ENCODE measurements at regions not wholly inside any gene's neighbourhood (a gene's known extent, or its start where the extent isn't known, plus 50 kb on each side); places are given as distances from the start of the nearest gene placed in this dataset.

- no peak for FAIRE-seq
- WGBS, 2 experiments (ENCODE audit: extremely low coverage in 1 of 2, insufficient coverage in 1 of 2, insufficient read length in 1 of 2, insufficient replicate concordance in 2 of 2, low coverage in 1 of 2, low lambda C conversion rate in 2 of 2, missing lambda C conversion rate in 1 of 2): 87% methylated on average over 1 of the region's 1 CpG; no CpG with 5 or more reads in 1 of the 2 experiments
- TF ChIP-seq SIRT6 (IDR thresholded peaks at IDR 0.05; ENCODE audit: low read length): no peak
- TF ChIP-seq TAF1 (IDR thresholded peaks at IDR 0.05; ENCODE audit: low read depth, low read length): no peak
- TF ChIP-seq SP2 (IDR thresholded peaks at IDR 0.05; ENCODE audit: low read length): no peak
- no peak for TF ChIP-seq SAP30 (IDR thresholded peaks at IDR 0.05; ENCODE audit: insufficient read depth, insufficient replicate concordance, low read length)
- TF ChIP-seq POLR2A (IDR thresholded peaks at IDR 0.05; ENCODE audit: control extremely low read depth in 1 of 2, low read depth in 2 of 2, low read length in 2 of 2): no peak
- no peak for TF ChIP-seq CREB1 (IDR thresholded peaks at IDR 0.05)
Observed at GRCh38 chr6:66538551-66539135, 831.6 kb upstream of the EYS start.

More at GRCh38 chr6:66538551-66539135, 831.6 kb upstream of the EYS start:
- Histone ChIP-seq H2BK12ac (ENCODE audit: low read depth, low read length) (no peak overlapping the region), H3K23me2 (ENCODE audit: low read depth, low read length) (no peaks in the 10 kb centered on the region), H3K4me2 (ENCODE audit: insufficient read depth in 1 of 2, low read depth in 2 of 2, low read length in 2 of 2) (no peak overlapping the region), H2AFZ (ENCODE audit: low read length) (no peak overlapping the region), H3K4me3 (ENCODE audit: extremely low read depth in 1 of 4, insufficient read depth in 2 of 4, low read depth in 3 of 4, low read length in 4 of 4) (no peak overlapping the region), H2AK5ac (ENCODE audit: low read depth, low read length) (no peak overlapping the region), H3K14ac (ENCODE audit: insufficient read length) (no peak overlapping the region), H4K20me1 (replicated peaks in 1 of 2; ENCODE audit: control insufficient read depth in 1 of 2, insufficient read depth in 2 of 2, low read length in 2 of 2) (no peaks in the 10 kb centered on the region), H4K8ac (ENCODE audit: extremely low read depth, insufficient read depth, low read length) (no peak overlapping the region), H2BK15ac (ENCODE audit: low read length) (no peak overlapping the region), H3K27ac (ENCODE audit: low read depth, low read length) (no peak overlapping the region), H3K9me3 (ENCODE audit: insufficient read depth in 2 of 2, low read depth in 1 of 2, low read length in 1 of 2) (peaks cover 3 to 4% of the 10 kb centered on the region in 2 experiments; a peak in 2 of 4 replicates), H3K18ac (ENCODE audit: extremely low read depth, low read length) (no peak overlapping the region), H3K36me3 (ENCODE audit: control insufficient read depth in 2 of 4, insufficient read depth in 4 of 4, low read length in 3 of 4) (no peaks in the 10 kb centered on the region), H3K79me2 (ENCODE audit: control insufficient read depth in 1 of 2, insufficient read depth in 2 of 2, low read length in 2 of 2) (no peaks in the 10 kb centered on the region), H4K91ac (replicated peaks; ENCODE audit: insufficient read length, low read length) (no peak overlapping the region), H3K4me1 (replicated peaks in 1 of 4; ENCODE audit: control insufficient read depth in 3 of 4, insufficient read depth in 4 of 4, low read length in 3 of 4) (no peaks in the 10 kb centered on the region), H3K23ac (ENCODE audit: insufficient read length) (no peak overlapping the region), H3K56ac (replicated peaks; ENCODE audit: insufficient read length, low read depth, low read length) (no peak overlapping the region), H3K79me1 (ENCODE audit: low read depth, low read length) (no peaks in the 10 kb centered on the region), H2BK120ac (replicated peaks; ENCODE audit: low read depth, low read length) (no peak overlapping the region), H2BK20ac (ENCODE audit: low read length) (no peak overlapping the region), H3K4ac (replicated peaks; ENCODE audit: insufficient read length, low read depth, low read length) (no peak overlapping the region), H3K27me3 (replicated peaks in 1 of 4; ENCODE audit: control insufficient read depth in 3 of 4, extremely low read depth in 1 of 4, insufficient read depth in 3 of 4, low read length in 3 of 4) (no peaks in the 10 kb centered on the region), H4K5ac (ENCODE audit: insufficient read length, low read depth, low read length) (no peak overlapping the region), H3K9ac (replicated peaks in 1 of 4; ENCODE audit: extremely low read depth in 1 of 4, low read depth in 3 of 4, low read length in 3 of 4) (no peak overlapping the region), H2BK5ac (ENCODE audit: low read depth, low read length) (no peak overlapping the region)
- CTCF ChIA-PET (ENCODE audit: partially characterized antibody): no interaction called here
- no peak for DNase-seq (ENCODE audit: low read depth in 1 of 2, low spot score in 2 of 2)
- POLR2A ChIA-PET (ENCODE audit: partially characterized antibody): no interaction called here

Data from H1 (cell line).